GM18909 (cell line): ENCODE measurements at regions not wholly inside any gene's neighbourhood (a gene's known extent, or its start where the extent isn't known, plus 50 kb on each side); places are given as distances from the start of the nearest gene placed in this dataset.
"Not testable (repeated sequence)": the region's sequence is repeated elsewhere in the genome, so short reads cannot be mapped to it uniquely, and the experiment has no call there.

Experiments used
- ATAC-seq: cut with Tn5 transposase; IDR thresholded peaks from one replicate; pipeline ENCODE4 v1.9.1; 2021; ENCODE audit warnings: mild to moderate bottlenecking; ENCODE audit not compliant: unreplicated experiment, poor library complexity

DNA sequence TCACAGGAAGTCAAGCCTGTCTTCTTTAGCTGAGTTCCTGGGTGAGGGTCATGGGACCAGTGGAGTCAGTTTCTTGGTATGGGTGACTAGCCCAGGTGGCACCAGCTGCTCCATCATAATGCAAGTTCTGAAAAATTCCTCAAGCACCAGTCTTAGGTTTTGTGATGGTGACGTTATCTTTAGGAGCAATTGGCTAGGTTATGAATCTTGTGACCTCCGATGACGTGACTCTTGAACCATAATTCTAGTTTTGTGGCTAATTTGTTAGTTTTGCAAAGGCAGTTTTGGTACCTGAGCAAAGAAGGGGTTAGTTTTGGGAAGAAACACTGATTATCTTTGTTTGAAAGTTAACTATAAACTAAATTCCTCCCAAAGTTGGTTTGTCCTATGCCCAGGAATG, 608.4 kb downstream of the VGLL3 start:
- ATAC-seq: no peak

DNA sequence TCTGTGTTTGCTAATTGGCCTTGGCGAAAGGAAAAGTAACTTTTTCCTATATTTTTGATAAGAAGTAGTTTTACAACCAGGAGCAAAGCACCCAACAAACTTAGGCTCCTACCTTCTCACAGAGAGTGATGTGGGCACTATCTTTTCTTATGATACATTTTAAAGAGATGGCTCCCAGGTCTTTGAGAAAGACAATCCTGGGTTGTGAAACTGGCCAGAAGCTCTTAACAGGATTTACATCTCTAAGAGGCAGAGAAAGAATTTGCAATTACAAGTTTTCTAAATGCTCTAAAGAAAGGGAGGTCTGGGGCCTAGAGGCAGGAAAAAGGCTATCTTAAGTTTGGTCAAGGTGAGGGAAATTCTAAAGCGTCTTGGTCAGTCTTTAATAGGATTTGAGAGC, 609.7 kb downstream of the VGLL3 start:
- no peak for ATAC-seq

DNA sequence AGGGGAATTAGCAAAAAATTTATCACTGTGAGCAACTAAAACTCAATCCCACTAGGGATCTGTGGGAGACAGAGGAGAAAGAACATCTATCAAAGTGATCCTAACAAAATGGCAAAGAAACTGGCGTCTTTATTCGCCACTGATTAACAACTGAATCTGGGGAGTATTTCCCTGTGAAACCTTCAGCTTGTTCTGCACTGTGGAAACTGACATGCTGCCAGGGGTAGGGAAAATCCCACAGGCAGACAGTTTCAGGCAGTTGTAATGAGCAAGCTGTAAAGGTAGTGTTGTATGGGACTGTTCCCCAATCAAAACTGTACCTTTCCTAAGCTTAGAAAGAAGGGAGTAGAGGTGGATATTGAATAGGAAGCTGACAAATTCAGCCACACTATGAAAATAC, 611.7 kb downstream of the VGLL3 start:
- ATAC-seq: no peak

DNA sequence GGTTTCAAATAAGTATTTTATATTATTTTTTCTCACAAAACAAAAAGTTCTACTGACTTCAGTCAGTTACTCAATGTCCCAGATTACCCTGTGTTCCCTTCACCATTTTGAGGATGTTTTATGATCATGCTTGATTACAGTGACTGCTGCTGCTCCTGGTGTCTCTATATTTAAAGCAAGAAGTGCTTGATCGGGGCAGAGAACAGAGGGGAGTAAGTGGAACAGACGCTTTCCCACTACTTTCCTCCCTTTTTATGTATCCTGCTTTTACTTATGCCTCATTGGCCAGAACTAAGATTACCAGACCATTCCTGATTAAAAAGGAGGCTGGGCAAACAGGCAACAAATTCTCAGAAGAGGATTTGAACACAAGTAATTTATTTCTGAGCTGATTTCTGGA, 612.1 kb downstream of the VGLL3 start:
- ATAC-seq: no peak

DNA sequence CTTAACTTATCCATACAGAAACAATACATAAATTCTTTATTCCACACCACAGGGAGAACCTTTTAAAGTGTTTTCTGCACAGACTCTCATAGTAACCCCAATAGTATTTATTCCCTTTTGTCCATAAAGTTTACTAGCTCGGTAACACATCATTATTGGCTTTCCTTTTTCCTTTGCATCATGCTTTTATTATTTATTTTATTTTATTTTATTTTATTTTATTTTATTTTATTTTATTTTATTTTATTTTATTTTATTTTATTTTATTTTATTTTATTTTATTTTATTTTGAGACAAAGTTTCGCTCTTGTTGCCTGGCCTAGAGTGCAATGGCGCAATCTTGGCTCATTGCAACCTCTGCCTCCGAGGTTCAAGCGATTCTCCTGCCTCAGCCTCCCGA, 655.4 kb downstream of the VGLL3 start:
- not testable (repeated sequence) for ATAC-seq

DNA sequence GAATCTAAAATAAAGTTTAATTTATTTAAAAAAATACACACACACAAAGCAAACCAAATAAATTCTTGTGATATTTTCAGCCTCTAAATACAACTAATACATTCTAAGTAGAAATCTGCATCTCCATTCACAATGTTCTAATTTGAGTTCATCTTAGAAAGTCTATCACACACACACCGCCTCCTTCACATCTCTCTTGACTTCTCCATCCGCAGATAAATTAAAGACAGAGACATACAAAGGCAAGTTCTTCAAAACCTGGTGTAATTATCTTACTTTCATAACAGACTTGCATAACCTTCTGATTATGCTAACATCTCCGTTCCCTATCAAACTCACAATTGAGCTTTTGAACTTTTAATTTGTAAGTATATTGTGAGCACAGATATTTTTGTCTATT, 657.3 kb downstream of the VGLL3 start:
- ATAC-seq: no peak

DNA sequence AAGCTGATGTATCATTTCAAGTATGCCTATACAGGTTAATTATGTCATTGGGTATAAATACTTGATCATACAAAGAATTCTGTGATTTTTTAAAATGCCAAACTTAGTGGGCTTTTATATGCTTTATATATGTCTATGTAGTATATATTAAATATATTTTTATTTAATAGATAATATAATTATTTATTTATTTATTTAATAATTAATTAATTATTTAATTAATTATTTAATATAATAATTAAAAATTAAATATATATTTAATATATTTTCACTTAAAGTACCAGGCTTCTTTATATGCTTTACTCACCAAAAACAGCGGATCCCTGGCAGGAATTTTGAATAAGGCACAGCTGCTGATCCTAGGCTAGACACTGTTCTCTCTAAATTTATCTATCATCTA, 687.0 kb downstream of the VGLL3 start:
- no peak for ATAC-seq

DNA sequence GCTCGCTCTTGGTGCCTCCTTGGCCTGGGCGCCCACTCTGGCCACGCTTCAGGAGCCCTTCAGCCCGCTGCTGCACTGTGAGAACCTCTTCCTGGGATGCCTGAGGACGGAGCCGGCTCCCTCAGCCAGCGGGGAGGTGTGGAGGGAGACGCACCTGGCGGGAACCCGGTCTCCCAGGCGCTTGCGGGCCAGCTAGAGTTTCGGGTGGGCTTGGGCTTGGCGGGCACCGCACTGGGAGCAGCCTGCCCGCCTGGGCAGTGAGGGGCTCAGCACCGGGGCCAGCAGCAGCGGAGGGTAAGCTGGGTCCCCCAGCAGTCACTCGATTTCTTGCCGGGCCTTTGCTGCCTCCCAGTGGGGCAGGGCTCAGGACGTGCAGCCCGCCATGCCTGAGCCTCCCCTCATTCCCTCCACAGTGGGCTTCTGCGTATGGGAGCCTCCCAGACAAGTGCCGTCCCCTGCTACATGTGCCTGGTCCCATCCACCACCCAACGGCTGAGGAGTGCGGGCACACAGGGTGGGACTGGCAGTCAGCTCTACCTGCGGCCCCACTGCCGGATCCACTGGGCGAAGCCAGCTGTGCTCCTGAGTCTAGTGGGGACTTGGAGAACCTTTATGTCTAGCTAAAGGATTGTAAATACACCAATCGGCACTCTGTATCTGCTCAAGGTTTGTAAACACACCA, 708.7 kb downstream of the VGLL3 start:
- no peak for ATAC-seq

DNA sequence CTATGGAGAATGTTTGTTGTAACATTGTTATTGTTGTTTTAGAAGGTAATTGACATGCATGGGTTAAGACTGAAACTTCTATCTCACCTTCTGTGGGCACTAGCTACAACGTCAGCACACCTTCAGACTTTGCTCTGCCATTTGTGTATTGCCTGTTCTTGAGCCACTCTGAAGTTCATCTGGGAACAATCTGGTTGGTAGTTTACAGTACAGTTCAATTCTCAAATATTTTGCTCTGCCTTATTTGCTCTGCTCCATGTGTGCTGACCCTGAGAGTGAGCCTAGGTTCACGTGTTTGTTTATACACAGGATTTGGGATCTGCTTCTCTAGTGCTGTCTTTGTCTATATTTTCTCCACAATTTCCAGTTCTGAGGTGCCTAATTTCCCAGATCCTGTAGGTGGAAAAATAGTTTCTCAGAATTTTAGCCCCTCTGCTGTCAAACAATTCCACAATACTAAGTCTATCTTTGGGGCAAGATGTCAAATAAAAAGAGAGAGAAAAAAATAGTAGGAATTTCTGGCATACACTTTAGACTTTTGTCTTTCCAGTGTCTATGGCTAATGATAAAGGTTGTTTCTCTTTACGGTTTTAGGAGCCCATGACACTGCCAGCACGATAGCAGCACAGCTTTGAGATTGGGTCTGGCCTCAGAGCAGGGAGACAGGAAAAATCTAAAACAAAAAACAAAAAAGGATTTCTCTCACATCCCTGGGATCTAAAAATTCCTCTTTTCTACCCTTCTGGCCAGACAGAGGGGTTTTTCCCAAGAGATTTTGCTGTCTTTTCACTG, 721.4 kb downstream of the VGLL3 start:
- ATAC-seq: no peak

DNA sequence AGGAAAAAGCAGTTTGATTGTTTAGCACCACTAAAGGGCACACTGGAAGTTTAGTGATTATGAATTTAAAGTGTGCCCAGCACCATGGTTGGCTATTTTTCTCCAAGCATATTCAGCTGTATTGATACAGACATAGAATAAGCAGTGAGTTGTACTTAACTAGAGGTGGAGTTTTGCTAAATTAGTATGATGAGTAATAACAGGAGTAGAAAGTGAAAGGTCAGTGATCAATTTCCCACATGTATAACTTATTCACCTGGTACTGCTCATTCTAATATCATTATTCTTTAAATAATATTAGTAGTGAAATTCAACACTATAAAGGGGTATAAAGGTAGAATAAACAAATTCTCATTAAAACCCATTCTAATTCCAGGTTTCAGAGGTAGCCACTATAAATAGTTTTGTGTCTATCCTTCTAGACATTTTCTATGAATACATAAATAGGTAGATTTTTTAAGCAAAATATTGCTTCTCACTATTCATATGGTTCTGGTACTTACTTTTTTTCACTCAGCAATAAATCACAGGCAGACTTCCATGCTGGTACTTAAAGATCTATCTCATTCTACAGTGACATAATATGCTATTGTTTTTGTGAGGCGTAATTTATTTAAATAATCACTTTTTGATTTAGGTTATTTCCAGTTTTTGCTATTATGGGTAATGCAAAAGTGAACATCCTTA, 732.9 kb downstream of the VGLL3 start:
- no peak for ATAC-seq

DNA sequence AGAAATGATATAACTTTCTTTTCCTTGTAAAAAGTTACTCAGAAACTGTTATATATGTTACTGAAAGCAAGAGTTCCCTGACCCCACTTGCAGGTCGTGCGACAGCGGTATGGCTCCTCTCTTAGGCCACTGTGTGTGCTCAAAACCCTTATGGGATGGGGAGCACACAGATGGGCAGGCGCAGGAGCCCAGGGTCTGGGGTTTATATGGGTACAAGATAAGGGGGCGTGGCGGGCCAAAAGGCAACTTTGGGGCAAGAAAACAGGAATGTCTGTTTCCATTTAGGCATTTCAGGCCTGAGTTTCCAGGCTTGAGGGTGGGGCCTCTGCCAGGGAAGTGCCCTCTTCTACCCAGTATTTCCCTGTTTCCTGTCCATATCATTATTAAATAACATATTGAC, 736.5 kb downstream of the VGLL3 start:
- ATAC-seq: no peak

DNA sequence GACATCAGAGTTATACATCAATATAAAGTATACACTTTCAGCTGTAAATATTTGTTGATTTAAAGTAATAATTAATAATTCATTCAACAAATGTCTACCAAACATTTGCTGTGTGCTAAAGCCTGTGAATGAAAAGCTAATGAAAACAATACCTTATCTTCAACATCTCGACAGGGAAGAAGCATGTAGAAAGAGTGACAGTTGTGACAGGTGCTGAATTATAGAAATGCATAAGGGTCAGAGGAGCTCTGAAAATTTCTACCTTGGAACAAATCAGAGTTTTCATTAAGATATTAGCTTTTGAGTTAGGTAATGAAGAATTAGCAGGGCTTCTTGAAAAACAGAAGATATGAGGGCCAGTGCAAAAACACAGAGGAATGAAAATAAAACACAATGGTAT, 739.2 kb downstream of the VGLL3 start:
- ATAC-seq: no peak

DNA sequence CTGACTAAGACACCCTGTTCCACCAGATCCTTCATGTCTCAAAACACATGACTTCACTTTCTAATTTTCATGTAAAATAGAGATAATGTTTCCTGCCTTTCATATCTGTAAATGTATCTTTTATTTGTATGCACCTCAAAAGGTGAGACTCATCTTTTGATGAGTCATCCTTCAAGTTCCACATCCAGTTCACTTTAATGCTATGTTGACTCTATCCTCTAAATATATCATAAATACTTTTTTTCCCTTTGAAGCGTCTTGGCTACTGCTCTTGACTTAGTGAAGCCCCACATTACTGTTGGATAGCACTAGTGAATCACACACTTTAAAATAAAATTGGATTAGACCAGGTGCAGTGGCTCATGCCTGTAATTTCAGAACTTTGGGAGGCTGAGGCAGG, 741.1 kb downstream of the VGLL3 start:
- no peak for ATAC-seq

DNA sequence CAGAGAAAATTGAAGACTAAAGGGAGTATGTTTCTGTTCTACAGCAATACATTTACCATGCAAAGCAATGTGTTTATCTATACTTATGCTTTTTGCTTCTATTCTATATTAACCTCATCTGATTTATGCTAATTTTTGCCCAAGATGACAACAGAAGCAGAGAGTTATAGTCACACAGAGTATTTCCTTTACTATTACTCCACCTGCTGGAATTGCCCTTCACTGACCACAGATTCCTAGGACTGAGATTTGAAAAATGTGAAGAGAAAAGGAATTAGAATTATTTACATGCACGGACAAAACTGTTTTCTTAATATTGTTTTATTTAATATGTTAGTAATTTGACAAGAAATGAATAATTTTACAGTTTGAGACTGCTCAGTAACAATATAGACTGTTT, 745.6 kb downstream of the VGLL3 start:
- no peak for ATAC-seq

DNA sequence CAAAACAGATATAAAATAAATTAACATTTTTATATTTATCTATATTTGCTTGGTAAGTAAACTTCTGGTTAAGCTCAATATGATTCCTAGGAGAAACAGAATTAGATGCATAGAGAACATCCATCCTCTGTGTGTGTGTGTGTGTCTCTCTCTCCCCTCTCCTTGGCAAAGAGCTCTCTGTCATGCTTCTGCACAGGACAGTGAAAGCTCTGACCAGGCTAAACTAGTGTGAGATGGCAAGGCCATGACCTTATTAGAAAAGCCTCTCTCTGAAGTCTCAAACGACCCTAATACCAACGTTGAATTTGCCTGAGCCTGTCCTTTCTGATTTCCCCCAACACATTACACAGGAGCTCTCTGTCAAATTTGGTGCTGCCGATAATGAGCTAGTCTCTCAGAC, 746.0 kb downstream of the VGLL3 start:
- no peak for ATAC-seq

DNA sequence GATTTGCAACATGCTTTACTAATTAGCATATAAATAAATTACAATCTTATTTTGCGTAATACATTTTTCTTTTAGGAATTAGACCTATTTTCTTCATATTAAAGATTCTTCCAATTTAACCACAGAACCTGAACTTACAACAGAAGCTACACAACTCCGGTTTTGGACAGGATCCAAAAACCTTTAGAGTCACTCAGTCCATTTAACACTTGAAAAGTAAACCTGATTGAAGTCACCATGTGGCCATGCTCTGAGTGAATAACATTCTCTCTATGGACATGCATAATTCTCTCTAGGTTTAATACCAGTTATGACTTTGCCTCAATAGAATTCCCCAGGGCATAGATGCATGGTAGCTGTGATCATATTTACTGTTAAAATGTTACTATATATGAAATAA, 751.0 kb downstream of the VGLL3 start:
- ATAC-seq: no peak

DNA sequence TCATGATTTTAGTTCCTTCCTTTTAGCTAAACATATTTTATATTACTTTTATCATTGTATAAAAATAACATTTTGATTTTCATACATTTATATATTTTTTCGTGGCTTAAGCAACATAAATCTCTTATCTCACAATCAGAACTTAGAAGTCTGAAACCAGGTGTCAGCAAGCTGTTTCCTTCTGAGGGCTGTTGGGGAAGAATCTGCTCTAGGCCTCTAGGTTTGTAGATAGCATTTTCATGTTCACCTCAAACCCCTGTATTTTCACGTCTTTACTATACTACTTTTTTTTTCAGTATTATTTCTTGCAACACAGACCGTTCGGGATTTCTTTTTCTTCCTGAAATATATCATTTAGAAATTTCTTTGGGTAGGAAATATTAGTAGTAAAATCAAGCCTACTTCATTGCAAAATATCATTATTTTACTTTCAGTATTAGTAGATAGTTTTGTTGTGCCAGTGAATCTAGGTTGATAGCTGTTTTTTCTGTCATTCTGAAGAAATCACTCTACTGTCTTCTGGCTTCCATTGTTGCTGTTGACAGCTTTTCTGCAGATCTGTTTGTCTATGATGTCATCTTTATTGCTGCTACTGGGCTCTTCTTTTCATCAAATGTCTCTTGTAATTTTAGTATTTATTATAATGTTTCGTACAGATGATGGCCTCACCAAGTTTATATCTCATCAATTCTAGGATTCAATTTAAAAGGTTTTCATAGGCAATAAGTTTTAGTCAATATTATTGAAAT, 756.3 kb downstream of the VGLL3 start:
- no peak for ATAC-seq

DNA sequence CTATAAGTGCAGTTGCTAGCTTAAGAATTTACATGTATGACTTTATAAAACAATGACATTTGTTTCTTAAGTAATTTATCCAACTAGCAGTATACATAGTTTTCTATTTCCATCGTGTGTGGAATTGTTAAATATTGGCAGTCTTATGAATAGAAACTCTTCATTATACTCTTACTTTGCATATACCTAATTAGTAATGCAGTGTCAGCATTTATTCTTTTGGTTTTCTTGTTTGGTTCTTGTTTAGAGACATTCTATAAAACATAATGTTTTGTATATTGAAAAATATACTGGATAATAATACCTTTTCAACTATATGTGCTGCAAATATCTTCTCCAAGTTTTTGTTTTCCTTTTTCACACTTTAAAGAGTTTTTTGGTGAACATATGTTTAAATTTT, 760.2 kb downstream of the VGLL3 start:
- no peak for ATAC-seq

DNA sequence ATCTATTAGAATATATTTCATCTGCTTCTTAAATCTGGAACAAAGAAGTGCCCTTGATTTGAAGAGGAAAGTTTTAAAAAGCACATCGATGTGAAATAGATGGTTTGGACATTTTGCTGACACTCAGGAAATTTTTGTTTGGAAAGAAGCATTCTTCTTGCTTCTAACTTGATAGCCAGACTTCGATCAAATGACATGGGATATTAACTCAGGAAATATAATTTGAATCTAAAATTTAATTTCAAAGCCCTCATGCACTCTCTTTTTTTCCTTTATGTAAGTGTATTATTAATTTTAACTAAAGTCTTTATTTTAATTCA, 761.2 kb downstream of the VGLL3 start:
- no peak for ATAC-seq

DNA sequence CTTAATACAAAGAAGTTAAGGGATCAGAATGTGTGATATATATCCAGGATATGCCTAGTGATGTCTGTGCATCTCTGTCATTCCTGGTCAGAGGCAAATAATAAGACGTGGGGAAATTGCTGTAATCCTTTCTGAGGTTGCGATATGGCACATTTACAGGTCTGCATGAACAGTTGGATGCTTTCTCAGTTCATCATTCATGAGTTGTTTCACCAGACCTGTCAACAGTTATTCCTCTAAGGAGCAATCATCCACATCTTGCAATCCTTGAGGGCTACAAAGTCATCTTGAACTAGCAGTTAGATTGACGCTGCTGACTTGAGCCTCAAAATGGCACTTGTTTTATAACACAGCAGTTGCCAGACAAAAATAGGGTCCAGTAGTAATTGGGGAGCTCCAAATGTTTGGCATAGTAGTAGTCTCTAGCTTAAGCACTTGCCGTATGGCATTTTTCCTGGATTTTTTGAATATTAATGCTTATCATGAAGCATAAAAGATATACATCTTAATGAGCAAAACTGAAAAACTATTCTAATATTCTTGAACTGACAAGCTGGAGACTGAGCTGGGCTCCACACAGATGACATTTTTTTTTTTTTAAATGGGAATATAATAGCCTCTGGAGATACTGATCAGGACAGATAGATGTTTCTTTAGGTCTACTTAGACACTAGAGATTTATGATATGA, 761.7 kb downstream of the VGLL3 start:
- no peak for ATAC-seq
